ENCODE measurements at regions not wholly inside any gene's neighbourhood (a gene's known extent, or its start where the extent isn't known, plus 50 kb on each side); places are given as distances from the start of the nearest gene placed in this dataset.
"Not testable (repeated sequence)": the region's sequence is repeated elsewhere in the genome, so short reads cannot be mapped to it uniquely, and the experiment has no call there.

- DNase-seq (ENCODE audit: low spot score) = no peak
Observed at GRCh38 chr16:9593440-9593839, 502.0 kb downstream of the HAPSTR1 start.

GRCh38 chr16:9594047-9594446 lies 502.6 kb downstream of the HAPSTR1 start:
- no peak for DNase-seq (ENCODE audit: low spot score)

GRCh38 chr16:9594946-9595345 lies 503.5 kb downstream of the HAPSTR1 start:
- no peak for DNase-seq (ENCODE audit: low spot score)

DNA sequence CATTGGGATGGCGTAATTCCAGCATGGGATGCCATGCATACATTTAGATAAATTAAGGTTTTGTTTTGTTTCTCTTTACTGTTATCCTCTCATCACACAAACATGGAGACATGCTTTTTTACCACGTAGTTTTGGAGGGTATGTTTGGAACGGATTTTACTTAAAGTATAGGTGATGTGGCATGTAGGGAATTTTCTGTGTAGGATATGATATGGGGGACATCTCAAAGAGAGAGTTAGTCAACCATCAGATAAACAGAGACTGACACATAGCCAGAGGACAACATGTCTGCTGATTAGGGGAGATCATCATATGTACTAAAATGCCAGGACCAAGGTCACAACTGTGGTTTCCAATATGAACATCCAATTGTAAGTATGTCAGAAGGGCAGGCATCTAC lies 503.9 kb downstream of the HAPSTR1 start:
- no peak for DNase-seq (ENCODE audit: low spot score)

DNA sequence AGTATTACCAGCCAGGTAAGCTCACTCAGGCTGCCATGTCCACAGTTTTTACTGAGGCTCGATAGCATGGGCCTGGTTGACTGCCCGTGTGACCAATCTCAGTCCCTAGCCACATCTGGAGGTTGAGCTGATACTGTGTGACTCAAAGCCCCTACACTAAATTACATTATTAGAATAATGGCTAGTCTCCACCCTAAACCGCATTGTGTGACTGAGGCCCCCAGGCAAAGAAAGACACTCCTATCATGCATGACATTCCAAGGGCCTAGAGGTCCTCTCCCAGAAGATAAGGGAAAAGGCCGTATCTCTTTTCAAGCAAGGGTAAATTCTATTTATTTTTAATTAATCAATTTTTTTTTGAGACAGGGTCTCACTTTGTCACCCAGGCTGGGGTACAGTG lies 505.3 kb downstream of the HAPSTR1 start:
- DNase-seq (ENCODE audit: low spot score) = no peak

DNA sequence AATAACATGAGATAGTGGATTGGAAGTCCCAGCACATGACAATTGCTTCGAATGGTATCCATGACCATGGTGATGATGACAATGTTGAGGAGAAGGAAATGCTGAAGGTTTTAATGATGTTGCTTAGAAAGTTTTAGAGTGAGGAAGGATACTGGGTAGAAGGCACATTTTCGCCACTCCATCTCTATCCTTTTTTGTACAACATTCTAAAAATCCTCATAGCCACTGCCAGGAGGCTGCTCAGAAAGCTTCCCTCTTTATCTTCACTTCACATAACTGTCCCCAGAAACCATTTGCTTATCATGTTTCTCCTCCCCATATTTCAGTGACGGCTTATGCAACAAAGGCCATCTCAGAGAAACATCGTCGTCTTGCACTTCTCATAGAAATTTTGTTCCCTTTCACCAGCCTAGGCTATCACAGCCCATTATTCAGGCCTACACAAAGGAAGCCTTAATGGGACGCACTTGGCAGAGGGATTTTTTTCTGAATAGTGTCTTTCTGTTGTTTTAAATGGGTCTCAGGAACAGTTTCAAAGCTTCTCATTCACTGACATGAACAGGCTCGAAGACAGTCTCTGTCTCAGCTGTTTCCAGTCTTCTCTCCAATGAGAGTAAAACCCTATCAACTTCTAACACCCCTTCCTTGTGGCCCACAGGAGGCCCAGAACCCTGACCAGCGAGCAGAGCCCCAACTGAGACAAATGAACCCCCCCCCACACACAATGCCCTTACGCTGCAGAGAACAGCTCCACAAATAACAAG lies 506.7 kb downstream of the HAPSTR1 start:
- no peak for DNase-seq (ENCODE audit: low spot score)

- no peak for DNase-seq (ENCODE audit: low spot score)
Observed at GRCh38 chr16:9598731-9599083, 507.3 kb downstream of the HAPSTR1 start.

GRCh38 chr16:9599415-9600120 lies 508.1 kb downstream of the HAPSTR1 start:
- no peak for DNase-seq (ENCODE audit: low spot score)

DNA sequence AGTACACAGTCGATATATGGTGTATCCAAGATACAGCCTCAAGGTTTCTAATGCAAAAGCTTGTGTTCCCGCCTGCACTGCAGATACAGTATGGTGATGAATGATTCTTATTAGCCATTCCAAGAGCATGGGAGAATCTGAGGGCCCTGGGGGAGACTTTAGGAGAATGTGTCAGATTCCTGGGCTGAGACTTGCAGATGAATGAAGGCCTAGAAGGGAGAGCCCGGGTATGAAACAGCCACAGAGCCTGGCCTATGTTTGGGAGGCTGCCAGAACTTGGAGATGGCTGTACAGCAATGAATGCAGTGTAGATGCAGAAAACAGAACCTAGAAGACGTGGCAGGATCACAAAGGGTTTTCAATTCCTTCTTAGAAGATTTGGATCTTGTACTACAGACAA lies 510.7 kb downstream of the HAPSTR1 start:
- DNase-seq (ENCODE audit: low spot score) = no peak

- no peak for DNase-seq (ENCODE audit: low spot score)
Observed at GRCh38 chr16:9603316-9603715, 511.9 kb downstream of the HAPSTR1 start.

DNA sequence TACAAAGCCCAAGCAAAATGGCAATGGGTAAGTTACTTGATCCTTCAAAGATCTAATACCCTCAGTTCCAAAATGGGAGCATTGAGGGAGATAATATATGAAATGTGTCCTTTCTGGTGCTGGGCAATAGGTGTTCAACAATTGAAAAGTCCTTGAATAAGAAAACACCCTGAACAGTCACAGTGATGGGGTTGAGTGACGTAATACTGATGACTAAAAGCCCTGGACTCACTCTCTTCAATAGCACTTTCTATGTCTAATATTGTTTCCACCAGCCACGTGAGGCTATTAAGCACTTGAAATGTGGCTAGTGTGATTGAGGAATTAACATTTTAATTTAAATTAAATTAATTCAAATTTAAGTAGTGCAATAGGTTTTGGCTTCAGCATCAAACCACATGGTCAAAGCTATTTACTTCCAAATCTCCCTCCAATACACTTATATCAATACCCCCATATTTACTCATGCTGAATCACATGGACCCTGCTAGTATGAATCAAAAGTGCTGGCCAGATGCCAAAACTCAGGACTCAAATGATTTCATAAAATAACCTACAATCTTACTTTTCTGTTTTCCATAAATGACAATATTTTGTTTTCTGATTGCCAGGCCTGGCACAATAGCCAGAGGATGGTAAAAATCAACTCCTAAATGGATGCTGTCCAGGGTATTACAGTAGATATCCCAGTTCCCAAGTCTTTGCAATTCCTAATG lies 516.2 kb downstream of the HAPSTR1 start:
- DNase-seq (ENCODE audit: low spot score) = no peak

- no peak for DNase-seq (ENCODE audit: low spot score)
Observed at GRCh38 chr16:9610727-9611126, 519.3 kb downstream of the HAPSTR1 start.

GRCh38 chr16:9612267-9612666 lies 520.8 kb downstream of the HAPSTR1 start:
- no peak for DNase-seq (ENCODE audit: low spot score)

DNA sequence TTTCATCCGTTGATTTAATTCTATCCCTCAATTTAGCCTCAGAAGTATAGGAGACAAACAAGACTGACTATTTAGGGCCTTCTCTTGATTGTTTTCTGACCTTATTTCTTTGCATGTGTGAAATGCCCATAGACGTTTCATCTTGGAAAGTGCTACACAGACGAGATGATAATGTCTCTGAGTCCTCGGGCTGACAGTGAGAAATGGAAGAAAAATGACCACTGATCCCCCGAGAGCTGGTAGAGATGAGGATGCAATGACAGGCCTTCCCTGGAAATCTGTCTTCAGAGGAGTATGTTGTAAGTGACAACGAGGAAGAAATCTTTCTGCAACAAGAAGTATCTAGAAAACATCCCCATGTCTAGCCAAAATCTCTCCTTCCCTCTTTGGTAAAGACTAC lies 522.9 kb downstream of the HAPSTR1 start:
- no peak for DNase-seq (ENCODE audit: low spot score)

GRCh38 chr16:9622268-9622667 lies 530.8 kb downstream of the HAPSTR1 start:
- no peak for DNase-seq (ENCODE audit: low spot score)

- DNase-seq (ENCODE audit: low spot score) = no peak
Observed at GRCh38 chr16:9625122-9625521, 533.7 kb downstream of the HAPSTR1 start.

GRCh38 chr16:9627427-9627826 lies 536.0 kb downstream of the HAPSTR1 start:
- DNase-seq (ENCODE audit: low spot score) = no peak

- DNase-seq (ENCODE audit: low spot score) = no peak
Observed at GRCh38 chr16:9630119-9630518, 538.7 kb downstream of the HAPSTR1 start.

DNA sequence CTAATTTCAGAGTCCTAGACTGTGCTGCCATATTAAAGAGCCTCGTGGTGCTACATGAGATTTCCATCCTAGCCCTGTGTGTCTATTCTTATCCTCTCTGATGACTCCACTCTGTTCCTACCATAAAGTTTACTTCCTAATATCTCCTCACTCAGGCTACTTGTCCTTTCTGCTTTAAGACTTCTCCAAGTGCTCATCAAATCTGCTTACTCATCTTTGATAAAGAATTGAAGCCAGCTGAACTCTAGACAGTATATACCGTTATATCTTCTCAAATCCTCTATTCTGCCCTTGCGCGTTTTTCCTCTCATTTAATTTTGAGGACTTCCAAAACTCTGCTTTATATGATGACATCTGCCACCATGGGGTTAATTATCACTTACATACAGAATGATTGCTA lies 539.5 kb downstream of the HAPSTR1 start:
- DNase-seq (ENCODE audit: low spot score) = no peak

DNA sequence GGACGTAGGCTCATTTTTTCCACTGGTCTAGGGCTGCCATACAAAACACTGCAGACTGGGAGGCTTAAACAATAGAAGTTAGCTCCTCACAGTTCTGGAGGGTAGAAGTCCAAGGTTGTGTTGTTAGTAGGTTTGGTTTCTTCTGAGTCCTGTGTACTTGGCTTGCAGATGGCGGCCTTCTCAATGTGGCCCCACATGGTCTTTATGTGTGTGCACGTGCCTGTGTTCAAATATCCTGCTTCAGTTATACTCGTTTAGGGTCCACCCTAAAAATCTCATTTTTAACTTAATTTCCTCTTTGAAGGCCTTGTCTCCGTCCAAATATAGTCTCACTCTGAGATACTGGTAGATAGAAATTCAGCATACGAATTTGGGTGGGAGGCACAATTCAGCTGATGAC lies 542.4 kb downstream of the HAPSTR1 start:
- no peak for DNase-seq (ENCODE audit: low spot score)

DNA sequence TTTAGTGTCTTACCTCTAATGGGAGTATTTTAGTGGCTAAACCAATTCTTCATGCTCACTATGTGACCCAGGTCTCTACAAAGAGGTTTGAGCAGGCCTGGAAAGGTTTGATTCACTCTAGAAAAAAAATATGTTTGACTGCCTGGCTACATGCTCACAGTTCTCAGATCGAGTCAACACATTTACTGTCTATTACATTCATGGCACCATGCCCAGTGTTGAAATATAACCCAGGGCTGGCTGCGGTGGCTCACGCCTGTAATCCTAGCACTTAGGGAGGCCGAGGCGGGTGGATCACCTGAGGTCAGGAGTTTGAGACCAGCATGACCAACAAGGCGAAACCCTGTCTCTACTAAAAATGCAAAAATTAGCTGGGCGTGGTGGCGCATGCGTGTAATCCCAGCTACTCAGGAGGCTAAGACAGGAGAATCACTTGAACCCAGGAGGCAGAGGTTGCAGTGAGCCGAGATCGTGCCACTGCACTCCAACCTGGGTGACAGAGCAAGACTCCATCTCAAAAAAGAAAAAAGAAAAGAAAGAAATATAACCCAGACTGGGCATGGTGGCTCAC lies 543.8 kb downstream of the HAPSTR1 start:
- not testable (repeated sequence) for DNase-seq (ENCODE audit: low spot score)

DNA sequence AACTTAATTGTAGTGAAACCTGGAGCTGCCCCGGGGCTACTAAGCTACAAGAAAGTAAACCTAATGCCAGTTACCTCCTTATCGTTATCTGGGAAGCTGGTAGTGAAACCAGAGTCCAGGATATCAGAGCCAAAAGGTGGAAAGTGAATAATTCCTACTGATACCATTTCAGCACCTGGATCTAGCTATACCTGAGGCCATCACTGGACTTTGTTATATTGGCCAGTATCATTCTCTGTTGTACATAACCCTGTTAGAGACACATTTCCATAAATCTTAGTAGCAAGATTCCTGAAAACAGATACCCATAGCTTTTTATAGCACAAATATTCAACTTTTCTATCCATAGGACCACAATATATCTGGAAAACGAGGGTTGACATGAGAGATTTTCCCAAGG lies 538.0 kb downstream of the GRIN2A start:
- no peak for DNase-seq (ENCODE audit: low spot score)

DNA sequence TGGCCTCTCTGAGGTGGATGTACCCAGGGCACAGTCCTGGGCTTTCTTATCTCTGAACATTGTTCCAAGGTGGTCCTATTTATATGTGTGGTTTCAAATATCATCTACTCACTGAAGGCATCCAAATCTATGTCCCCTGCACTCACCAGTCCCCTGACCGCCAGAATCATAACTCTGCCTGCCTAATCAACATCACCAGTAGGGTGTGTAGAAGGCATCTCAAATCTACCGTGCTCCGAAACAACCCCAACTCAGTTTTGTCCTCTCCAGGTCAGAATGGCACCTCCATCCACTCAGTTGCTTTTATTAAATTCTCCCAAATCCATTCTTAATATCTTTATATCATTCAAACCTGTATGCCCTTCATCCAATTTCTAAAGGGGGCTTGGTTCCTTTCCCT lies 536.3 kb downstream of the GRIN2A start:
- DNase-seq (ENCODE audit: low spot score) = no peak

Data from COLO829 (cell line).